A549 (cell line): ENCODE measurements at regions not wholly inside any gene's neighbourhood (a gene's known extent, or its start where the extent isn't known, plus 50 kb on each side); places are given as distances from the start of the nearest gene placed in this dataset.
"Not testable (repeated sequence)": the region's sequence is repeated elsewhere in the genome, so short reads cannot be mapped to it uniquely, and the experiment has no call there.

Source experiments
- MAZ ChIP-seq: fragments of 150-350 bp; IDR thresholded peaks from 2 replicates; pipeline ENCODE4 v1.6.1; 2014; ENCODE audit warnings: antibody characterized with exemption, low read depth, low read length, borderline replicate concordance
- PHF8 ChIP-seq: fragments of 200-600 bp; sonication (generic); IDR thresholded peaks from 2 replicates; pipeline ENCODE4 v1.6.1; 2016; ENCODE audit warnings: low read depth, mild to moderate bottlenecking, antibody characterized with exemption, moderate library complexity, borderline replicate concordance
- POLR2A ChIP-seq: IDR thresholded peaks from 2 replicates; pipeline ENCODE4 v1.6.1; 2012; ENCODE audit warnings: mild to moderate bottlenecking, low read length
- RCOR1 ChIP-seq: fragments of 150-350 bp; IDR thresholded peaks from 2 replicates; pipeline ENCODE4 v1.6.1; 2014; ENCODE audit warnings: antibody characterized with exemption, low read length, low read depth
- RFX5 ChIP-seq: fragments of 450-650 bp; IDR thresholded peaks from 2 replicates; pipeline ENCODE4 v1.7.1; 2014; ENCODE audit warnings: antibody characterized with exemption, mild to moderate bottlenecking, moderate library complexity
- TP53 ChIP-seq: fragments of 250-450 bp; sonication (Bioruptor Pico); IDR thresholded peaks from 2 replicates; pipeline ENCODE4 v1.5.0; 2021; ENCODE audit warnings: mild to moderate bottlenecking, moderate library complexity
- ZFP36 ChIP-seq: fragments of 450-650 bp; IDR thresholded peaks from 2 replicates; pipeline ENCODE4 v1.6.1; 2014; ENCODE audit warnings: borderline replicate concordance; ENCODE audit not compliant: partially characterized antibody
- TF ChIP-seq, protein P1 (sequence below): fragments of >200 bp; sonication (Bioruptor Twin); formaldehyde crosslinking; IDR thresholded peaks from 3 replicates; pipeline ENCODE4 v1.6.1; 2016
- TF ChIP-seq, protein P2 (sequence below): fragments of >200 bp; sonication (Bioruptor Twin); formaldehyde crosslinking; IDR thresholded peaks from 3 replicates; pipeline ENCODE4 v1.5.1; 2016
- TF ChIP-seq, protein P3 (sequence below): fragments of 250-450 bp; sonication (Bioruptor Pico); IDR thresholded peaks from 2 replicates; pipeline ENCODE4 v1.5.0; 2021; ENCODE audit warnings: mild to moderate bottlenecking, moderate library complexity, borderline replicate concordance

DNA sequence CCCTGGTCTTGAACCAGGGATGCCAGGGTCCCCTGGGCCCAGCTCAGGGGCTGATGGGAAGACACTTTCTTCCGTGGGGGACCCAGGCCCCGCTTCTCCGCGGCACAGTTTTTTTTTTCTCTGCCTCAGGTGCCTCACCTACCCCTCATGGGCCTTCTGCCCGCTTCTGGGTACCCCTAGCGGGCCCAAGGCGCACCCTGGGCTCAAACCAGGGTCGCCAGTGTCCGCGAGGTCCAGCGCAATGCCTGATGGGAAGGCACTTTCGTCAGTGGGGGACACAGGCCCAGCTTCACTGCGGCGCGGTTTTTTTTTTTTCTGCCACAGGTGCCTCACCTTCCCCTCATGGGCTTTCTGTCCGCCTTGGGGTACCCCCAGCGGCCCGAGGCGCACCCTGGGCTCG, 163.9 kb upstream of the ZNG1F start:
- TF ChIP-seq, protein P1, sequence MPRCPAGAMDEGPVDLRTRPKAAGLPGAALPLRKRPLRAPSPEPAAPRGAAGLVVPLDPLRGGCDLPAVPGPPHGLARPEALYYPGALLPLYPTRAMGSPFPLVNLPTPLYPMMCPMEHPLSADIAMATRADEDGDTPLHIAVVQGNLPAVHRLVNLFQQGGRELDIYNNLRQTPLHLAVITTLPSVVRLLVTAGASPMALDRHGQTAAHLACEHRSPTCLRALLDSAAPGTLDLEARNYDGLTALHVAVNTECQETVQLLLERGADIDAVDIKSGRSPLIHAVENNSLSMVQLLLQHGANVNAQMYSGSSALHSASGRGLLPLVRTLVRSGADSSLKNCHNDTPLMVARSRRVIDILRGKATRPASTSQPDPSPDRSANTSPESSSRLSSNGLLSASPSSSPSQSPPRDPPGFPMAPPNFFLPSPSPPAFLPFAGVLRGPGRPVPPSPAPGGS, result not testable (repeated sequence)
- not testable (repeated sequence) for TF ChIP-seq ZFP36; MAZ; RCOR1; PHF8; POLR2A; RFX5; TP53 (CRISPR knock-in tag)
- TF ChIP-seq, protein P2, sequence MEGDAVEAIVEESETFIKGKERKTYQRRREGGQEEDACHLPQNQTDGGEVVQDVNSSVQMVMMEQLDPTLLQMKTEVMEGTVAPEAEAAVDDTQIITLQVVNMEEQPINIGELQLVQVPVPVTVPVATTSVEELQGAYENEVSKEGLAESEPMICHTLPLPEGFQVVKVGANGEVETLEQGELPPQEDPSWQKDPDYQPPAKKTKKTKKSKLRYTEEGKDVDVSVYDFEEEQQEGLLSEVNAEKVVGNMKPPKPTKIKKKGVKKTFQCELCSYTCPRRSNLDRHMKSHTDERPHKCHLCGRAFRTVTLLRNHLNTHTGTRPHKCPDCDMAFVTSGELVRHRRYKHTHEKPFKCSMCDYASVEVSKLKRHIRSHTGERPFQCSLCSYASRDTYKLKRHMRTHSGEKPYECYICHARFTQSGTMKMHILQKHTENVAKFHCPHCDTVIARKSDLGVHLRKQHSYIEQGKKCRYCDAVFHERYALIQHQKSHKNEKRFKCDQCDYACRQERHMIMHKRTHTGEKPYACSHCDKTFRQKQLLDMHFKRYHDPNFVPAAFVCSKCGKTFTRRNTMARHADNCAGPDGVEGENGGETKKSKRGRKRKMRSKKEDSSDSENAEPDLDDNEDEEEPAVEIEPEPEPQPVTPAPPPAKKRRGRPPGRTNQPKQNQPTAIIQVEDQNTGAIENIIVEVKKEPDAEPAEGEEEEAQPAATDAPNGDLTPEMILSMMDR, result not testable (repeated sequence)
- TF ChIP-seq, protein P3, sequence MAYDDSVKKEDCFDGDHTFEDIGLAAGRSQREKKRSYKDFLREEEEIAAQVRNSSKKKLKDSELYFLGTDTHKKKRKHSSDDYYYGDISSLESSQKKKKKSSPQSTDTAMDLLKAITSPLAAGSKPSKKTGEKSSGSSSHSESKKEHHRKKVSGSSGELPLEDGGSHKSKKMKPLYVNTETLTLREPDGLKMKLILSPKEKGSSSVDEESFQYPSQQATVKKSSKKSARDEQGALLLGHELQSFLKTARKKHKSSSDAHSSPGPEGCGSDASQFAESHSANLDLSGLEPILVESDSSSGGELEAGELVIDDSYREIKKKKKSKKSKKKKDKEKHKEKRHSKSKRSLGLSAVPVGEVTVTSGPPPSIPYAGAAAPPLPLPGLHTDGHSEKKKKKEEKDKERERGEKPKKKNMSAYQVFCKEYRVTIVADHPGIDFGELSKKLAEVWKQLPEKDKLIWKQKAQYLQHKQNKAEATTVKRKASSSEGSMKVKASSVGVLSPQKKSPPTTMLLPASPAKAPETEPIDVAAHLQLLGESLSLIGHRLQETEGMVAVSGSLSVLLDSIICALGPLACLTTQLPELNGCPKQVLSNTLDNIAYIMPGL (CRISPR knock-in tag), result not testable (repeated sequence)
